ENCODE measurements at regions not wholly inside any gene's neighbourhood (a gene's known extent, or its start where the extent isn't known, plus 50 kb on each side); places are given as distances from the start of the nearest gene placed in this dataset.
"Not testable (repeated sequence)": the region's sequence is repeated elsewhere in the genome, so short reads cannot be mapped to it uniquely, and the experiment has no call there.

DNA sequence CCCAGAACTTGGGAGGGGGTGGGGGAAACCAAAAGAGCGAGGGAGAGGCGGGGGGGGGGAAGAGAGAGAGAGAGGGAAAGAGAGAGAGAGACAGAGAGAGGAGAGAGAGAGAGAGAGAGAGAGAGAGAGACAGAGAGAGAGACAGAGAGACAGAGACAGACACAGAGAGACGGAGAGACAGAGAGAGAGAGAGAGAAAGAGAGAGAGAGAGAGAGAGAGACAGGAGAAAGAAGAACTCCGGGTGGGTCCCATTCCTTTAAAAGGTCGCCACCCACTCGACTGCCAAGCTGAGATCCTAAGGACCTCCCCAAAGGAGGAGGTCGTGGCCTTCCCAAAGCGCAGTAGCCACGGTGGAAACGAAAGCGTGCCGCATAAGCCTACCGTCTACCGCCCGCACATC, 49.8 kb upstream of the RNU2-1 start:
- TF ChIP-seq ZNF639 (CRISPR knock-in tag; conservative IDR thresholded peaks at IDR 0.05 in 1 of 2, IDR thresholded peaks at IDR 0.05 in 1 of 2); ZFX (CRISPR knock-in tag; IDR thresholded peaks at IDR 0.05); MAFK (IDR thresholded peaks at IDR 0.05; ENCODE audit: low read length); TRIM24 (IDR thresholded peaks at IDR 0.05): not testable (repeated sequence)
- TF ChIP-seq, protein P1, sequence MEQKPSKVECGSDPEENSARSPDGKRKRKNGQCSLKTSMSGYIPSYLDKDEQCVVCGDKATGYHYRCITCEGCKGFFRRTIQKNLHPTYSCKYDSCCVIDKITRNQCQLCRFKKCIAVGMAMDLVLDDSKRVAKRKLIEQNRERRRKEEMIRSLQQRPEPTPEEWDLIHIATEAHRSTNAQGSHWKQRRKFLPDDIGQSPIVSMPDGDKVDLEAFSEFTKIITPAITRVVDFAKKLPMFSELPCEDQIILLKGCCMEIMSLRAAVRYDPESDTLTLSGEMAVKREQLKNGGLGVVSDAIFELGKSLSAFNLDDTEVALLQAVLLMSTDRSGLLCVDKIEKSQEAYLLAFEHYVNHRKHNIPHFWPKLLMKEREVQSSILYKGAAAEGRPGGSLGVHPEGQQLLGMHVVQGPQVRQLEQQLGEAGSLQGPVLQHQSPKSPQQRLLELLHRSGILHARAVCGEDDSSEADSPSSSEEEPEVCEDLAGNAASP (IDR thresholded peaks at IDR 0.05), result not testable (repeated sequence)
